IMR-90 (cell line): ENCODE measurements at regions not wholly inside any gene's neighbourhood (a gene's known extent, or its start where the extent isn't known, plus 50 kb on each side); places are given as distances from the start of the nearest gene placed in this dataset.
A peak's percentile ranks its signal among the peaks of the same experiment; 100 is the strongest.

Source experiments
- ATAC-seq: fragments of 200-7000 bp; cut with Tn5 transposase; 2 replicates; pipeline ENCODE4 v1.9.1; 2020; ENCODE audit warnings: low read depth, mild to moderate bottlenecking, moderate library complexity
- BruUV-seq: library from RNA; stranded (reverse); fragments of 400-500 nt; replicated peaks from 2 replicates; lab custom pipeline; 2021; lab: Mats Ljungman, UMichigan
- CTCF ChIA-PET: fragments of 300-600 bp; formaldehyde crosslinking; extraction: SDS; loops from one replicate; lab custom pipeline; 2021; ENCODE audit warnings: antibody characterized with exemption; lab: Yijun Ruan, JAX
- POLR2A ChIA-PET: fragments of 300-600 bp; sonication (Branson Sonifier 250); formaldehyde crosslinking; loops from one replicate; lab custom pipeline; 2022; ENCODE audit warnings: antibody characterized with exemption; ENCODE audit not compliant: unreplicated experiment; lab: Charles Lee
- DNase-seq: peaks from one replicate; pipeline ENCODE4 v3.0.0; 2013
- H2AFZ ChIP-seq: replicated peaks from 2 replicates; pipeline ENCODE3; 2013; ENCODE audit warnings: low read length, mild to moderate bottlenecking; ENCODE audit not compliant: poor library complexity
- H2AK5ac ChIP-seq: 2 replicates; pipeline ENCODE4 v1.6.1; 2013; ENCODE audit warnings: low read depth, low read length, inconsistent platforms
- H2AK9ac ChIP-seq: replicated peaks from 2 replicates; pipeline ENCODE3; 2013; ENCODE audit warnings: mild to moderate bottlenecking, low read depth, low read length, moderate library complexity; ENCODE audit not compliant: poor library complexity
- H2BK120ac ChIP-seq: 2 replicates; pipeline ENCODE4 v1.6.1; 2013; ENCODE audit warnings: low read depth, low read length, inconsistent platforms
- H2BK15ac ChIP-seq: 3 replicates; pipeline ENCODE4 v1.6.1; 2013; ENCODE audit warnings: low read depth, low read length, inconsistent platforms
- H2BK20ac ChIP-seq: 2 replicates; pipeline ENCODE4 v1.6.1; 2013; ENCODE audit warnings: low read depth, mild to moderate bottlenecking, inconsistent platforms, low read length, moderate library complexity
- H2BK5ac ChIP-seq: 2 replicates; pipeline ENCODE4 v1.6.1; 2013; ENCODE audit warnings: mild to moderate bottlenecking, low read depth, low read length, inconsistent platforms; ENCODE audit not compliant: poor library complexity, severe bottlenecking
- H3K14ac ChIP-seq: replicated peaks from 2 replicates; pipeline ENCODE4 v1.6.1; 2013; ENCODE audit warnings: low read depth, low read length, inconsistent platforms
- H3K18ac ChIP-seq: 2 replicates; pipeline ENCODE4 v1.6.1; 2013; ENCODE audit warnings: low read depth, low read length, control low read depth
- H3K23ac ChIP-seq: 2 replicates; pipeline ENCODE4 v1.6.1; 2013; ENCODE audit warnings: low read depth, low read length, inconsistent platforms
- H3K27ac ChIP-seq: 2 replicates; pipeline ENCODE4 v1.5.1; 2013; ENCODE audit warnings: mild to moderate bottlenecking, control low read depth, low read length; ENCODE audit not compliant: insufficient read depth
- H3K27me3 ChIP-seq: 2 replicates; pipeline ENCODE4 v1.6.1; 2013; ENCODE audit warnings: low read length; ENCODE audit not compliant: control insufficient read depth, insufficient read depth
- H3K36me3 ChIP-seq: 2 replicates; pipeline ENCODE4 v1.6.1; 2013; ENCODE audit warnings: low read length, mixed read lengths; ENCODE audit not compliant: control insufficient read depth, insufficient read depth
- H3K4ac ChIP-seq: 2 replicates; pipeline ENCODE4 v1.6.1; 2013; ENCODE audit warnings: low read depth, low read length, inconsistent platforms
- H3K4me1 ChIP-seq: 2 replicates; pipeline ENCODE4 v1.6.1; 2013; ENCODE audit warnings: low read length, mixed read lengths; ENCODE audit not compliant: control insufficient read depth, insufficient read depth
- H3K4me2 ChIP-seq: 2 replicates; pipeline ENCODE4 v1.6.1; 2013; ENCODE audit warnings: low read depth, mild to moderate bottlenecking, control low read depth, low read length, moderate library complexity
- H3K4me3 ChIP-seq: 2 replicates; pipeline ENCODE4 v1.5.1; 2013; ENCODE audit warnings: low read depth, mild to moderate bottlenecking, control low read depth, low read length, moderate library complexity; ENCODE audit not compliant: insufficient read depth
- H3K56ac ChIP-seq: 2 replicates; pipeline ENCODE4 v1.6.1; 2013; ENCODE audit warnings: low read length, inconsistent platforms; ENCODE audit not compliant: insufficient read depth; ENCODE audit errors: extremely low read depth
- H3K79me1 ChIP-seq, 2 experiments: 2 replicates each; pipeline ENCODE4 v1.6.1; 2013; ENCODE audit warnings: low read length in 2 of 2, inconsistent platforms in 1 of 2, low read depth in 1 of 2
- H3K9ac ChIP-seq: 2 replicates; pipeline ENCODE4 v1.6.1; 2013; ENCODE audit warnings: low read depth, low read length, control low read depth
- H3K9me1 ChIP-seq: 2 replicates; pipeline ENCODE4 v1.6.1; 2013; ENCODE audit warnings: low read length, inconsistent platforms; ENCODE audit not compliant: insufficient read depth
- H3K9me3 ChIP-seq: 2 replicates; pipeline ENCODE4 v1.6.1; 2013; ENCODE audit warnings: low read length; ENCODE audit not compliant: control insufficient read depth, insufficient read depth
- H4K20me1 ChIP-seq: 2 replicates; pipeline ENCODE4 v1.6.1; 2013; ENCODE audit warnings: low read length, inconsistent platforms; ENCODE audit not compliant: insufficient read depth
- H4K5ac ChIP-seq: 2 replicates; pipeline ENCODE4 v1.6.1; 2013; ENCODE audit warnings: mild to moderate bottlenecking, low read depth, low read length, control low read depth
- H4K8ac ChIP-seq, 2 experiments: 2 replicates each; pipeline ENCODE4 v1.6.1; 2013; ENCODE audit warnings: low read depth in 2 of 2, low read length in 2 of 2, control low read depth in 1 of 2, inconsistent platforms in 1 of 2
- H4K91ac ChIP-seq: 2 replicates; pipeline ENCODE4 v1.6.1; 2013; ENCODE audit warnings: low read depth, low read length, inconsistent platforms; ENCODE audit not compliant: insufficient read depth
- BHLHE40 ChIP-seq: fragments of 150-350 bp; IDR thresholded peaks from 2 replicates; pipeline ENCODE4 v1.6.1; 2016; ENCODE audit warnings: mild to moderate bottlenecking, low read depth, low read length
- CEBPB ChIP-seq: IDR thresholded peaks from 2 replicates; pipeline ENCODE4 v1.6.1; 2012; ENCODE audit warnings: low read depth, low read length, improper control_type of control experiment
- RAD21 ChIP-seq: IDR thresholded peaks from 2 replicates; pipeline ENCODE4 v1.6.1; 2012; ENCODE audit warnings: low read length, improper control_type of control experiment
- WGBS, 2 experiments: methylation state at CpG; one replicate each; pipeline versions ENCODE4 v1.1.5 to v1.1.7; 2013; ENCODE audit warnings: missing lambda C conversion rate in 2 of 2; ENCODE audit not compliant: insufficient read length in 1 of 2; ENCODE audit errors: extremely low coverage in 2 of 2; 5-methylcytosine and 5-hydroxymethylcytosine counted together
- dilution Hi-C: fragments of 300-500 bp; cut with HindIII; formaldehyde crosslinking; loops from one replicate; pipeline ENCODE4 v1.14.3; 2018; ENCODE audit warnings: low sequenced_read_pairs; ENCODE audit not compliant: unreplicated experiment
- in situ Hi-C: fragments of 300-500 bp; cut with MboI; formaldehyde crosslinking; loops from 3 replicates; pipeline ENCODE4 v1.14.3; 2019; ENCODE audit warnings: low sequenced_read_pairs, inconsistent platforms, mixed read lengths
- intact Hi-C: fragments of 100-400 bp; cut with micrococcal nuclease; formaldehyde crosslinking; loops from 2 replicates; pipeline ENCODE4 v1.10.0; 2022
- TF ChIP-seq, protein P1 (sequence below): conservative IDR thresholded peaks from 2 replicates; pipeline ENCODE4 v1.5.1; 2012; ENCODE audit warnings: mild to moderate bottlenecking, low read depth, low read length, improper control_type of control experiment

DNA sequence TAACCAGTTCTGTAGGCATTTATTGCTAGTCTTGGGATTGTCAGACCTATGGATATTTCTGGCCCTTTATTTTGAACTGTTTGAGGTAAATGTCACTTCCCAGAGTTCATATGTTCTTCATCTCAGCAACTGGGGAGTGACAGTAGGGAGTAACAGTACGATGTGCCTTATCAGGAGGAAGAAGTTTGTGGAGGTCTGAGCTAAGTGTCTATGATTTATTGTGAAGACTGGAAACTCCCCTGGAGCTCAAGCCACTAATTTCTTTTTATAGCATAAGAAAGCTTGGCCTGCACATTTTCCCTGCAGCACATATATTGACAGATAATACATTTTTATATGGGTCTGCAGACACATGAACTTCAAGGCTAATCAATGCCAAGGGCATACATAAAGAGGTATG lies 383.8 kb downstream of the GRXCR1 start:
- dilution Hi-C loops: no loop called here
- TF ChIP-seq BHLHE40 (no peak), RAD21 (no peak), CEBPB (no peak)
- TF ChIP-seq, protein P1, sequence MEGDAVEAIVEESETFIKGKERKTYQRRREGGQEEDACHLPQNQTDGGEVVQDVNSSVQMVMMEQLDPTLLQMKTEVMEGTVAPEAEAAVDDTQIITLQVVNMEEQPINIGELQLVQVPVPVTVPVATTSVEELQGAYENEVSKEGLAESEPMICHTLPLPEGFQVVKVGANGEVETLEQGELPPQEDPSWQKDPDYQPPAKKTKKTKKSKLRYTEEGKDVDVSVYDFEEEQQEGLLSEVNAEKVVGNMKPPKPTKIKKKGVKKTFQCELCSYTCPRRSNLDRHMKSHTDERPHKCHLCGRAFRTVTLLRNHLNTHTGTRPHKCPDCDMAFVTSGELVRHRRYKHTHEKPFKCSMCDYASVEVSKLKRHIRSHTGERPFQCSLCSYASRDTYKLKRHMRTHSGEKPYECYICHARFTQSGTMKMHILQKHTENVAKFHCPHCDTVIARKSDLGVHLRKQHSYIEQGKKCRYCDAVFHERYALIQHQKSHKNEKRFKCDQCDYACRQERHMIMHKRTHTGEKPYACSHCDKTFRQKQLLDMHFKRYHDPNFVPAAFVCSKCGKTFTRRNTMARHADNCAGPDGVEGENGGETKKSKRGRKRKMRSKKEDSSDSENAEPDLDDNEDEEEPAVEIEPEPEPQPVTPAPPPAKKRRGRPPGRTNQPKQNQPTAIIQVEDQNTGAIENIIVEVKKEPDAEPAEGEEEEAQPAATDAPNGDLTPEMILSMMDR: no peak

More for the DNA sequence above, 383.8 kb downstream of the GRXCR1 start:
- Histone ChIP-seq H3K14ac (no peak overlapping the region), H2BK5ac (no peak overlapping the region), H3K4me3 (no peak overlapping the region), H3K23ac (no peak overlapping the region), H3K9ac (no peak overlapping the region), H4K91ac (no peak overlapping the region), H4K8ac (no peak overlapping the region), H3K9me3 (peaks cover 2% of the 10 kb centered on the region; the same call in 1 of the 2 replicates), H4K20me1 (no peaks in the 10 kb centered on the region), H2AFZ (no peak overlapping the region), H3K9me1 (no peaks in the 10 kb centered on the region), H3K56ac (no peak overlapping the region), H3K27me3 (no peaks in the 10 kb centered on the region), H3K4me1 (no peaks in the 10 kb centered on the region), H3K18ac (no peak overlapping the region), H3K4ac (no peak overlapping the region), H3K4me2 (no peak overlapping the region), H2AK9ac (no peak overlapping the region), H3K79me1 (no peaks in the 10 kb centered on the region), H3K27ac (no peak overlapping the region), H2BK20ac (0 out of 2 replicates have a peak overlapping the region, but pooled peaks have one; percentile 10), H2BK120ac (no peak overlapping the region; the same call in 1 of the 2 replicates), H4K5ac (no peak overlapping the region), H3K36me3 (no peaks in the 10 kb centered on the region), H2BK15ac (no peak overlapping the region), H2AK5ac (no peak overlapping the region)
- peak; percentile 6 for DNase-seq
- in situ Hi-C loops (no loop called here), intact Hi-C loops (no loop called here)
- ChIA-PET POLR2A (no interaction called here), CTCF (no interaction called here)
- BruUV-seq: no TSS peak
- ATAC-seq: no peak
- no CpG with 5 or more reads among the region's 1 CpG for WGBS, 2 experiments
